Activated naive CD8-positive, alpha-beta T cell treated with anti-CD3 and anti-CD28 coated beads, Interleukin-2, amount 10 ng/mL, durations not matched to agents 7 days and 5 days (primary cell): ENCODE measurements at regions not wholly inside any gene's neighbourhood (a gene's known extent, or its start where the extent isn't known, plus 50 kb on each side); places are given as distances from the start of the nearest gene placed in this dataset.

ENCODE experiments used
- ATAC-seq: fragments of 150-1000 bp; cut with Tn5 transposase; one replicate; pipeline ENCODE4 v1.10.0; 2021; ENCODE audit warnings: low read depth, moderate library complexity
- POLR2A ChIA-PET: fragments of 350-600 bp; sonication (Branson Sonifier 250); formaldehyde crosslinking; loops from one replicate; lab custom pipeline; 2021; ENCODE audit warnings: antibody characterized with exemption; lab: Charles Lee
- DNase-seq: peaks from one replicate; pipeline ENCODE4 v3.0.0; 2021
- H3K27ac Mint-ChIP-seq: one replicate; pipeline ENCODE4 v1.8.0; 2022; ENCODE audit warnings: mild to moderate bottlenecking, mixed read lengths
- H3K27me3 Mint-ChIP-seq: one replicate; pipeline ENCODE4 v1.8.0; 2022; ENCODE audit warnings: mild to moderate bottlenecking, moderate library complexity, mixed read lengths
- H3K36me3 Mint-ChIP-seq: one replicate; pipeline ENCODE4 v1.8.0; 2021; ENCODE audit warnings: mild to moderate bottlenecking, mixed read lengths
- H3K4me1 Mint-ChIP-seq: one replicate; pipeline ENCODE4 v1.8.0; 2021; ENCODE audit warnings: mixed read lengths
- H3K4me3 Mint-ChIP-seq: one replicate; pipeline ENCODE4 v1.8.0; 2022; ENCODE audit warnings: mild to moderate bottlenecking, moderate library complexity, mixed read lengths
- H3K9me3 Mint-ChIP-seq: one replicate; pipeline ENCODE4 v1.8.0; 2021; ENCODE audit warnings: mixed read lengths

GRCh38 chr4:184538023-184538599, 63.8 kb upstream of the IRF2 start:
- H3K36me3 Mint-ChIP-seq = peaks cover 3% of the 10 kb centered on the region
- POLR2A ChIA-PET = interaction anchor here (0.6 to 4.5 kb wide), 13 partner anchors 11 to 274 kb away, joined by 3 to 142 read pairs (median 4); partner anchors contain the start of genes CASP3, IRF2 and PRIMPOL
- H3K4me3 Mint-ChIP-seq = peak overlapping the region; percentile 90
- peaks cover 35% of the 10 kb centered on the region for H3K4me1 Mint-ChIP-seq
- no peaks in the 10 kb centered on the region for H3K27me3 Mint-ChIP-seq
- H3K27ac Mint-ChIP-seq = peak overlapping the region; percentile 89
- ATAC-seq = peak; percentile 53
- no peaks in the 10 kb centered on the region for H3K9me3 Mint-ChIP-seq
- peak; percentile 56 for DNase-seq

- Mint-ChIP-seq H3K4me1 (peaks cover 35% of the 10 kb centered on the region), H3K27me3 (no peaks in the 10 kb centered on the region), H3K9me3 (no peaks in the 10 kb centered on the region), H3K36me3 (peaks cover 3% of the 10 kb centered on the region), H3K27ac (peak overlapping the region; percentile 89), H3K4me3 (peak overlapping the region; percentile 90)
- peak; percentile 53 for ATAC-seq
- POLR2A ChIA-PET = interaction anchor here (0.6 to 4.5 kb wide), 19 partner anchors 12 to 274 kb away, joined by 3 to 142 read pairs (median 4); partner anchors contain the start of genes CASP3, CENPU, IRF2 and PRIMPOL
- peak; percentile 93 for DNase-seq
These were observed 63.1 kb upstream of the IRF2 start for GRCh38 chr4:184537269-184538022.

DNA sequence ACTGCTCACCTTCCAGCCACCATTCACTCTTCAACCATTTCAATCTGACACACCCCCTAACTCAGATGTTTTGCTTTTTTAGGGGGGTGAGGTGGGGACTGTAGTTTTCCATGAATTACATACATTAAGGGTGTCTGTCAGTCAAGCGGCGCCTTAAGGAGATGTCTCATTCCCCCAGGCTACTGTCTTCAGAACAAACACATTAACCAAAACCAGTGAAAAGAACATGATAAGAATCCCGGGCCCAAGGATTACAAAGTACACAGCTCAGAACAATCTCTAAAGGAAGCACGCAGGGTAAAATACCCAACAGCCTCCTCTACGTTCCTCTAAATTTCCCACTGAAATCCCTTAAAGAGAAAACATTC, 62.5 kb upstream of the IRF2 start:
- ATAC-seq = peak; percentile 17
- peaks cover 35% of the 10 kb centered on the region for H3K4me1 Mint-ChIP-seq
- H3K27ac Mint-ChIP-seq = peak overlapping the region; percentile 89
- POLR2A ChIA-PET = interaction anchor here (0.7 to 4.5 kb wide), 15 partner anchors 30 to 273 kb away, joined by 3 to 142 read pairs (median 4); partner anchors contain the start of genes CASP3, CENPU, IRF2 and PRIMPOL
- no peaks in the 10 kb centered on the region for H3K27me3 Mint-ChIP-seq
- peak overlapping the region; percentile 90 for H3K4me3 Mint-ChIP-seq
- peaks cover 3% of the 10 kb centered on the region for H3K36me3 Mint-ChIP-seq
- no peaks in the 10 kb centered on the region for H3K9me3 Mint-ChIP-seq
- DNase-seq = no peak

DNA sequence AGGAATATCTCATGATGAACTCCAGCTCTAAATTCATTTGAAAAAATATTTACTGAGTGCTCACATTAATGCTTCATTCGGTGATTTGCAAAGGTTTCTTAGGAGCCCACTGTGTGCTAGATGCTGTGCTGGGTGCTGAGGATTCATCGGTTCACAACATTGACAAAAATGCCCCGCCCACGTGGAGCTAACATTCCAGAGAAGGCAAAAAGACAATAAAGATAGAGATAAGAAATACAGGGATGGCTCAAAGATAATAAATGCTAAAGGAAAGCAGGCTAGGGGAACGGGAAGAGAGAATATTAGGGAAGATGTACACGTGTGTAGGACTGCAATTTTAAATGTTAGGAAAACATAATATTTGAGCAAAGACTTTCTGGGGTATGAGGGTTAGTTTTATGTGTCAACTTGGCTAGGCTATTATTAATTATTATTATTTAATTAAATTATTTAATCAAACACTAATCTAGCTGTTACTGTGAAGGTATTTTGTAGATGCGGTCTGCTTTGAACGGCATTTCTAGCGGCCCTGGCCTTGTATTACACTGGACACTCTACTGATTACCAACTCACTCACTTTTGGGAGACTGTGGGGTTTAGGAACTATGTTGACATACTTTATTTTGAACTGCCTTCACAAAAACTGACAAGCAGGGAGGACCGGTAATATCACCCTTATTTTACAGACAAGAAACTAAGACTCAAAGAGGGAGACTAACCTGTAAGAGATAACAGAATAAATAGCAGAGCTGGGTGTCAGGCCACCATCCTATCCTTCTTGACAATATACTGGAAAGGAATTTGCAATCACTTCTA, 61.9 kb upstream of the IRF2 start:
- no peaks in the 10 kb centered on the region for H3K9me3 Mint-ChIP-seq
- peak overlapping the region; percentile 91 for H3K27ac Mint-ChIP-seq
- H3K4me3 Mint-ChIP-seq = peak overlapping the region; percentile 90
- DNase-seq = no peak
- POLR2A ChIA-PET = interaction anchor here (1.0 to 4.5 kb wide), 12 partner anchors 30 to 273 kb away, joined by 3 to 142 read pairs (median 5); partner anchors contain the start of genes CASP3, CENPU, IRF2 and PRIMPOL
- no peaks in the 10 kb centered on the region for H3K27me3 Mint-ChIP-seq
- no peak for ATAC-seq
- H3K36me3 Mint-ChIP-seq = peaks cover 5% of the 10 kb centered on the region
- H3K4me1 Mint-ChIP-seq = peaks cover 37% of the 10 kb centered on the region

DNA sequence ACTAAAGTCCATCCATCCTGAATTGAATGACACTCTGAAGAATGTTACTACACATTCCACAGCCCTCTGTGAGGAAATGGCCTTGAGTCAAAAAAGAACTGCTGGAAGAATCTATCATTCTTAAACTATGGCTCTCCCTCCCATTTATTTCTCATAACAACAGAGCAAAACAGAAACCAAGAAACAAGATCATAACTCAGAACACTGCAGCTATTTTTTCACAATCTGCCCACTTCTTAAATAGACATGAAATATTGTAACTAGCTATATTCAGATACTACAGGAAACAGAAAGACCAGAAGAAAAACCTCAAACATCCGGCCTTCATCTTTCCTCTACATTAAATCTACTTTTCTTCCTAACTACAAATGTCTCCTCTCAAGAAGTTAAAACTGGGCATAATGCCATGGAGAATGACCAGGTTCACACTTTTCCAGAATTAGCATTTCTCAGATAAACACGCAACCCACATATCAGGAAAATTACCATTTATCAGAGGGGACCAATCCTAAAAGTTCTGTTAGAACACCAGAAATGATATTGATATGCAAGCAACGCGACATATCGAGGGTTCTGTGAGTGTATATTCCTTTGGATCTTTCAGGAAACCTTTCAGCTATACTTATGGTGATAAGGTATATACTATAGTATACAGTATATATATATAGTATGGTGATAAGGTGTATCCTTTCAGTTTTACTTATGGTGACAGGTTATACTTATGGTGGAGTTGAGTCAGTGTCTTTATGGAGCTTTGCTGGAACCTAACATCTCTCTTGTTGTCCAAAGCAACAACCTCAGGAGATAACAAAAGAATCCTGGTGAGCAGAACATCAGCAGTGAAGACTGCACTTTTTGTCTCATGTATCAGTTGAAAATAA, 60.4 kb upstream of the IRF2 start:
- H3K27me3 Mint-ChIP-seq = no peaks in the 10 kb centered on the region
- no peak for DNase-seq
- POLR2A ChIA-PET = interaction anchor here (0.7 to 4.5 kb wide), 7 partner anchors 21 to 271 kb away, joined by 3 to 142 read pairs (median 6); partner anchors contain the start of gene IRF2
- peaks cover 39% of the 10 kb centered on the region for H3K4me1 Mint-ChIP-seq
- peak overlapping the region; percentile 82 for H3K4me3 Mint-ChIP-seq
- H3K27ac Mint-ChIP-seq = peak overlapping the region; percentile 91
- H3K9me3 Mint-ChIP-seq = no peaks in the 10 kb centered on the region
- ATAC-seq = peak; percentile 57
- peaks cover 5% of the 10 kb centered on the region for H3K36me3 Mint-ChIP-seq

GRCh38 chr4:184533908-184534307, 59.6 kb upstream of the IRF2 start:
- Mint-ChIP-seq H3K4me1 (peaks cover 45% of the 10 kb centered on the region), H3K4me3 (peak overlapping the region; percentile 23), H3K36me3 (peaks cover 5% of the 10 kb centered on the region), H3K27ac (peak overlapping the region; percentile 84), H3K9me3 (no peaks in the 10 kb centered on the region), H3K27me3 (no peaks in the 10 kb centered on the region)
- no peak for ATAC-seq
- POLR2A ChIA-PET = interaction anchor here (1.2 to 4.5 kb wide), 4 partner anchors 58 to 270 kb away, joined by 6 to 142 read pairs (median 10); partner anchors contain the start of gene IRF2
- no peak for DNase-seq

DNA sequence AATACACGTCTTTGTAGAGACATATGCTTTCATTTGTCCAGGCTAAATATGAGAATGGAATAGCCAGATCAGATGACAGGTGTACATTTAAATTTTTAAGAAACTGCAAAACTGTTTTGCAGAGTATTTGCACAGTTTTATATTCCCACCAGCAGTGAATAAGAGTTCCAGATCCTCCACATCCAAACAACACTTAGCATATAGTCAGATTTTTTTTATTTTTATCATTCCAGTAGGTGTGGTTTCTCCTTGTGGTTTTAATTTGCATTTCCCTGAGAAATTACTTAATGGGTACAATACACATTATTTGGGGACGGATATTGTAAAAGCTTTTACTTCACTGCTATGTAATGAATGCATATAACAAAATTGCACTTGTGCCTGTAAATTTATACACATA, 56.7 kb upstream of the IRF2 start:
- peaks cover 2% of the 10 kb centered on the region for H3K9me3 Mint-ChIP-seq
- H3K27me3 Mint-ChIP-seq = no peaks in the 10 kb centered on the region
- peaks cover 44% of the 10 kb centered on the region for H3K4me1 Mint-ChIP-seq
- POLR2A ChIA-PET = interaction anchor here (1.1 kb wide), 1 partner anchor 56 kb away, joined by 4 read pairs; no protein-coding TSS in a partner anchor
- ATAC-seq = no peak
- no peak overlapping the region for H3K27ac Mint-ChIP-seq
- no peak for DNase-seq
- H3K4me3 Mint-ChIP-seq = no peak overlapping the region
- H3K36me3 Mint-ChIP-seq = peaks cover 10% of the 10 kb centered on the region

DNA sequence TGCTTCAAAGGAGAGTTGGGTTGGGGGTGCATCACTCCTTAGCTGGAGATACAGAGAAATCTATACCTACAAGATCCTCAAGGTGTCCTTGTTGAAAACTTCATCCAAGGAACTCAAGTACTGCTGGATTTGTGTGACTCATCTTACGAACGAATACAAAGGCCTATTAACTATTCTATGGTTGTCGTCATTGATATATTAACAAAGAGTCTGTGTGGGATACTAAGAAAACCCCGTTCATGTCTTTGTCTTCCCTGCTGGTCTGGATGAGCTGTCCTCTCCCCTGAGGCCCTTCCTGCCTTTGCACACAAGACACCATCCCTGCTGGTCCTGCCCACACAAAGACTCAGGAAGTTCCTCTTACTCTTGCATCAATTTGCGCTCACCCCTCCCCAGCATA, 54.9 kb upstream of the IRF2 start:
- Mint-ChIP-seq H3K36me3 (peaks cover 25% of the 10 kb centered on the region), H3K9me3 (peaks cover 17% of the 10 kb centered on the region), H3K4me1 (peaks cover 29% of the 10 kb centered on the region), H3K27ac (no peak overlapping the region), H3K27me3 (no peaks in the 10 kb centered on the region), H3K4me3 (no peak overlapping the region)
- POLR2A ChIA-PET = interaction anchor here (0.9 kb wide), 1 partner anchor 55 kb away, joined by 4 read pairs; the partner anchor contains the start of gene IRF2
- ATAC-seq = no peak
- DNase-seq = no peak

- H3K9me3 Mint-ChIP-seq = peaks cover 23% of the 10 kb centered on the region
- DNase-seq = no peak
- H3K4me3 Mint-ChIP-seq = no peak overlapping the region
- no peaks in the 10 kb centered on the region for H3K27me3 Mint-ChIP-seq
- H3K4me1 Mint-ChIP-seq = peaks cover 27% of the 10 kb centered on the region
- H3K36me3 Mint-ChIP-seq = peaks cover 30% of the 10 kb centered on the region
- H3K27ac Mint-ChIP-seq = no peak overlapping the region
- POLR2A ChIA-PET = no interaction called here
- ATAC-seq = no peak
These were observed 54.4 kb upstream of the IRF2 start for GRCh38 chr4:184528713-184529112.

GRCh38 chr4:184528051-184528450, 53.7 kb upstream of the IRF2 start:
- no peak overlapping the region for H3K27ac Mint-ChIP-seq
- ATAC-seq (no peak), DNase-seq (no peak)
- peaks cover 21% of the 10 kb centered on the region for H3K4me1 Mint-ChIP-seq
- peaks cover 27% of the 10 kb centered on the region for H3K9me3 Mint-ChIP-seq
- H3K36me3 Mint-ChIP-seq = peaks cover 27% of the 10 kb centered on the region
- POLR2A ChIA-PET = no interaction called here
- no peak overlapping the region for H3K4me3 Mint-ChIP-seq
- no peaks in the 10 kb centered on the region for H3K27me3 Mint-ChIP-seq

GRCh38 chr4:184526228-184526627, 51.9 kb upstream of the IRF2 start:
- Mint-ChIP-seq H3K27me3 (no peaks in the 10 kb centered on the region), H3K4me1 (peaks cover 20% of the 10 kb centered on the region), H3K4me3 (no peak overlapping the region), H3K27ac (no peak overlapping the region), H3K36me3 (peaks cover 25% of the 10 kb centered on the region), H3K9me3 (peaks cover 27% of the 10 kb centered on the region)
- ATAC-seq (no peak), DNase-seq (no peak)
- POLR2A ChIA-PET = interaction anchor here (0.6 to 3.0 kb wide), 3 partner anchors 50 to 57 kb away, joined by 3 to 10 read pairs (median 4); partner anchors contain the start of gene IRF2
